HEK293 (cell line): ENCODE measurements at regions not wholly inside any gene's neighbourhood (a gene's known extent, or its start where the extent isn't known, plus 50 kb on each side); places are given as distances from the start of the nearest gene placed in this dataset.

ENCODE experiments used
- CTCF ChIP-seq: fragments of 450-650 bp; formaldehyde crosslinking; IDR thresholded peaks from 2 replicates; pipeline ENCODE4 v1.5.1; 2016; ENCODE audit warnings: missing biosample characterization, missing genetic modification characterization
- MYNN ChIP-seq: fragments of 450-650 bp; formaldehyde crosslinking; IDR thresholded peaks from 2 replicates; pipeline ENCODE4 v1.5.1; 2016; ENCODE audit warnings: missing biosample characterization, missing genetic modification characterization, borderline replicate concordance
- YY1 ChIP-seq: fragments of 450-650 bp; formaldehyde crosslinking; IDR thresholded peaks from 2 replicates; pipeline ENCODE4 v1.5.1; 2018; ENCODE audit warnings: missing biosample characterization, missing genetic modification characterization
- ZBTB7A ChIP-seq: fragments of 450-650 bp; formaldehyde crosslinking; IDR thresholded peaks from 2 replicates; pipeline ENCODE4 v1.5.1; 2016; ENCODE audit warnings: low read depth, missing biosample characterization, missing genetic modification characterization
- ZNF394 ChIP-seq: fragments of 450-650 bp; formaldehyde crosslinking; IDR thresholded peaks from 2 replicates; pipeline ENCODE4 v1.5.1; 2016; ENCODE audit warnings: missing biosample characterization, missing genetic modification characterization, mild to moderate bottlenecking, moderate library complexity, borderline replicate concordance
- ZNF561 ChIP-seq: fragments of 450-650 bp; IDR thresholded peaks from 2 replicates; pipeline ENCODE4 v1.5.1; 2018; ENCODE audit warnings: missing biosample characterization, missing genetic modification characterization, borderline replicate concordance
- ZNF621 ChIP-seq: fragments of 450-650 bp; formaldehyde crosslinking; IDR thresholded peaks from 2 replicates; pipeline ENCODE4 v1.5.1; 2017; ENCODE audit warnings: missing biosample characterization, missing genetic modification characterization

- TF ChIP-seq ZNF394 (tag by site-specific recombination) (no peak), CTCF (tag by site-specific recombination) (no peak), ZBTB7A (tag by site-specific recombination) (no peak), YY1 (no peak), ZNF621 (tag by site-specific recombination) (no peak), MYNN (tag by site-specific recombination) (no peak), ZNF561 (tag by site-specific recombination) (no peak)
Observed at GRCh38 chr2:56624181-56624580, 440.4 kb downstream of the CCDC85A start.
